Upper lobe of left lung (tissue), 4 donors: ENCODE measurements at regions not wholly inside any gene's neighbourhood (a gene's known extent, or its start where the extent isn't known, plus 50 kb on each side); places are given as distances from the start of the nearest gene placed in this dataset.

Experiments
- CTCF ChIP-seq, 6 experiments: fragments of 450-650 bp in 4 of 6; fragments of 200-600 bp in 2 of 6; sonication (generic) in 2 of 6; IDR thresholded peaks; one replicate each; pipeline ENCODE4 v1.5.1; 2016 to 2019; ENCODE audit warnings: antibody characterized with exemption in 6 of 6
- EP300 ChIP-seq, 4 donors: sonication (generic); formaldehyde crosslinking; IDR thresholded peaks; one replicate each; pipeline ENCODE4 v1.5.1; 2017; ENCODE audit warnings: antibody characterized with exemption in 4 of 4, control low read depth in 2 of 4
- POLR2A ChIP-seq, 4 donors: fragments of 450-650 bp; IDR thresholded peaks; one replicate each; pipeline ENCODE4 v1.5.1; 2016 to 2017; ENCODE audit warnings: antibody characterized with exemption in 4 of 4, mild to moderate bottlenecking in 2 of 4
- POLR2AphosphoS5 ChIP-seq, 2 donors: sonication (generic); formaldehyde crosslinking; IDR thresholded peaks; one replicate each; pipeline ENCODE4 v1.5.1; 2017; ENCODE audit warnings: antibody characterized with exemption in 2 of 2

DNA sequence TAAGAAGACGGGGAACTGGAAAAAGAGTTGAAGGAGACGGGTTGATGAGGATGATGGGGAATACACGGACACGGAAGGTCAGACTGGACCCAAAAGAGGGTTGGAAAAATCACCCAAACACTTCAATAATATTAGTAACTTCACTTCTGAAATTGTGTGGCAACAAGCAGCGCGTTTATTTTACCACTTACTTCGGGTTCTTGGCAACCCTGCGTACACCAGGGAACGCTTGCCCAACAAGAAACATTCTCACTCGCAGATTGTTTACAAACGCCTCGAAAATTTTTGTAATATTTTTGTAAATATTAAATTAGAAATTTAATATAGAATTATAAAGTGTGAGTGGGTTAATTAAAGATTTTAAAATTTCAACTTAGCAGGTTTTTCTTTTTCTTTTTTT lies 99.5 kb downstream of the CEBPB start:
- no peak for TF ChIP-seq EP300 (IDR thresholded peaks at IDR 0.05)
- no peak for TF ChIP-seq CTCF (IDR thresholded peaks at IDR 0.05)
- no peak for TF ChIP-seq POLR2AphosphoS5 (IDR thresholded peaks at IDR 0.05)
- TF ChIP-seq POLR2A (IDR thresholded peaks at IDR 0.05), result no peak
